Kidney (tissue), 13 donors: ENCODE measurements at regions not wholly inside any gene's neighbourhood (a gene's known extent, or its start where the extent isn't known, plus 50 kb on each side); places are given as distances from the start of the nearest gene placed in this dataset.
A peak's percentile ranks its signal among the peaks of the same experiment; 100 is the strongest.

ENCODE experiments used
- DNase-seq, 5 donors: peaks; one replicate each; pipeline ENCODE4 v3.0.0-alpha.2; 2013 to 2020
- FAIRE-seq: peaks from 2 replicates; lab custom pipeline; 2012; peaks lifted over from hg19 to GRCh38; lab: Jason Lieb, UNC
- H3K27ac ChIP-seq, 2 donors: one replicate each; pipeline ENCODE4 v1.7.0; 2013; ENCODE audit warnings: low read depth in 2 of 2, low read length in 2 of 2, inconsistent platforms in 1 of 2
- H3K27me3 ChIP-seq: one replicate; pipeline ENCODE4 v1.7.1; 2013; ENCODE audit warnings: low read length, inconsistent platforms; ENCODE audit not compliant: control insufficient read depth, insufficient read depth
- H3K36me3 ChIP-seq, 3 donors: one replicate each; pipeline versions ENCODE4 v1.7.0 to v1.7.1; 2013; ENCODE audit warnings: low read length in 3 of 3, control low read depth in 1 of 3, inconsistent platforms in 1 of 3; ENCODE audit not compliant: insufficient read depth in 3 of 3, control insufficient read depth in 2 of 3
- H3K4me1 ChIP-seq, 3 donors: one replicate each; pipeline versions ENCODE4 v1.7.0 to v1.7.1; 2013; ENCODE audit warnings: low read length in 3 of 3, inconsistent platforms in 1 of 3, low read depth in 1 of 3; ENCODE audit not compliant: control insufficient read depth in 2 of 3, insufficient read depth in 2 of 3
- H3K4me3 ChIP-seq, 3 donors: one replicate each; pipeline versions ENCODE4 v1.7.0 to v1.8.1; 2013; ENCODE audit warnings: low read length in 3 of 3, control low read depth in 1 of 3, inconsistent platforms in 1 of 3
- H3K9ac ChIP-seq, 3 donors: one replicate each; pipeline versions ENCODE4 v1.7.0 to v1.7.1; 2013; ENCODE audit warnings: low read length in 3 of 3, control low read depth in 1 of 3, inconsistent platforms in 1 of 3
- H3K9me3 ChIP-seq, 3 donors: one replicate each; pipeline versions ENCODE4 v1.7.0 to v1.7.1; 2013; ENCODE audit warnings: low read length in 3 of 3, control low read depth in 1 of 3, inconsistent platforms in 1 of 3; ENCODE audit not compliant: control insufficient read depth in 2 of 3, insufficient read depth in 1 of 3
- CTCF ChIP-seq: IDR thresholded peaks from 3 replicates; pipeline ENCODE4 v1.5.1; 2012; ENCODE audit warnings: mild to moderate bottlenecking, moderate library complexity, borderline replicate concordance; ENCODE audit not compliant: insufficient read depth; ENCODE audit errors: extremely low read depth
- intact Hi-C: fragments of 100-400 bp; cut with DNase I; formaldehyde crosslinking; loops from one replicate; pipeline ENCODE4 v1.11.1; 2022
- donor health status: control.
- donor health status: control.
- donor health status: control.
- donor health status: control.
- donor health status: control.
- donor health status: DM: yes; HTN: yes; CAD: no.
- donor health status: Normal renal cell carcinoma (clear cell type).

GRCh38 chr1:36653850-36654249, 171.1 kb upstream of the CSF3R start:
- no peak for FAIRE-seq
- Histone ChIP-seq H3K27me3 (no peaks in the 10 kb centered on the region), H3K4me1 (no peaks in the 10 kb centered on the region), H3K27ac (no peak overlapping the region), H3K4me3 (no peak overlapping the region), H3K9me3 (no peaks in the 10 kb centered on the region), H3K9ac (no peak overlapping the region), H3K36me3 (no peaks in the 10 kb centered on the region)
- intact Hi-C loops = no loop called here
- no peak for TF ChIP-seq CTCF
- peak in 1 of 5 donors; percentile 45 for DNase-seq

GRCh38 chr1:36652586-36652985, 169.9 kb upstream of the CSF3R start:
- FAIRE-seq (no peak), DNase-seq (no peak)
- Histone ChIP-seq H3K9me3 (no peaks in the 10 kb centered on the region), H3K36me3 (no peaks in the 10 kb centered on the region), H3K4me1 (no peaks in the 10 kb centered on the region), H3K27ac (no peak overlapping the region), H3K9ac (no peak overlapping the region), H3K27me3 (no peaks in the 10 kb centered on the region), H3K4me3 (no peak overlapping the region)
- intact Hi-C loops = no loop called here
- no peak for TF ChIP-seq CTCF

GRCh38 chr1:36652011-36652410, 169.3 kb upstream of the CSF3R start:
- H3K9ac ChIP-seq = no peak overlapping the region
- no peaks in the 10 kb centered on the region for H3K9me3 ChIP-seq
- H3K36me3 ChIP-seq = no peaks in the 10 kb centered on the region
- no peaks in the 10 kb centered on the region for H3K4me1 ChIP-seq
- DNase-seq (no peak), FAIRE-seq (no peak)
- H3K4me3 ChIP-seq = no peak overlapping the region
- intact Hi-C loops = no loop called here
- TF ChIP-seq CTCF = no peak
- H3K27ac ChIP-seq = no peak overlapping the region
- no peaks in the 10 kb centered on the region for H3K27me3 ChIP-seq
